GM19239 (cell line): ENCODE measurements at regions not wholly inside any gene's neighbourhood (a gene's known extent, or its start where the extent isn't known, plus 50 kb on each side); places are given as distances from the start of the nearest gene placed in this dataset.

Source experiments
- DNase-seq: peaks from one replicate; pipeline ENCODE4 v3.0.0; 2011; ENCODE audit warnings: low spot score; ENCODE audit not compliant: insufficient read length
- FAIRE-seq: peaks from 2 replicates; lab custom pipeline; 2011; peaks lifted over from hg19 to GRCh38; lab: Jason Lieb, UNC

DNA sequence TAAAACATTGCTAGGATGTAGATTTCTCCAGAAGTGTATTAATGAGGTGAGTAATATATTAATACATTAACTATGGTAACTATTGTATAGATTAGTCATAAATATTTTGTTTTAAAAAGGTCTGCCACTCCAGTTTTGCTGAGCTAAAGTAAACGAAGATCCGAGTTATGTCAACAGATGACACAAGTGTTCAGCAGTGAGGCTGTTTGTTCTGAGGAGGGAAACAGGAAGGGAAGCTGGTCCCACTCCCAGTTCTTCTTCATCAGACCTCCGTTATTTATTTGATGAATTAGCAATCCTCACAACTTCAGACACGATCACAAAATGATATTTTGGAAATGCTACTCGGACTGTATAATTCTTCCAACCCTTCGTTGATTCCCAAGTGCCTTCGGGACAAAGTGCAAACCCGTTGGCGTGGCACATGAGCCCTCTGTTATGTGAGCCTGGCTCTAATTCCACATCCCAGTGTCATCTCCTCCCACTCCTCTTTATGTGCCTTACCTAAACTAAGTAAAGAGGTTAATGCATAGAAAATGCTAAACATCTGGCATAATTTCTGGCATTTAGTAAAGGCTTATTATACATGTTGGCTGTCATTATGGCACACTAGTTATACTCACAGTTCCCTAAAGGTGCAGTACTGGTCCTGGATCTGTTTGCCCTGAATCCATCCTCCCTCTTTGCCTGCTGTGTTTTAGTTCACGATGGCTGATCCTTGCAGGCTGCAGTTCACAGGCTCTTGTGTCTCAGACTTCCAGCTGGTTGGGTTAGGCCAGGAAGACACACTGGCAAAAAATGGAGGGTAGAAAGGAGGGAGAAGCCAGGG lies 190.6 kb upstream of the LNX1 start:
- DNase-seq (no peak), FAIRE-seq (no peak)

GRCh38 chr4:53780736-53781400 lies 189.6 kb upstream of the LNX1 start:
- no peak for DNase-seq
- no peak for FAIRE-seq

GRCh38 chr4:53779025-53779424 lies 187.7 kb upstream of the LNX1 start:
- FAIRE-seq (no peak), DNase-seq (no peak)

GRCh38 chr4:53778155-53778554 lies 186.9 kb upstream of the LNX1 start:
- no peak for FAIRE-seq
- DNase-seq, result no peak

DNA sequence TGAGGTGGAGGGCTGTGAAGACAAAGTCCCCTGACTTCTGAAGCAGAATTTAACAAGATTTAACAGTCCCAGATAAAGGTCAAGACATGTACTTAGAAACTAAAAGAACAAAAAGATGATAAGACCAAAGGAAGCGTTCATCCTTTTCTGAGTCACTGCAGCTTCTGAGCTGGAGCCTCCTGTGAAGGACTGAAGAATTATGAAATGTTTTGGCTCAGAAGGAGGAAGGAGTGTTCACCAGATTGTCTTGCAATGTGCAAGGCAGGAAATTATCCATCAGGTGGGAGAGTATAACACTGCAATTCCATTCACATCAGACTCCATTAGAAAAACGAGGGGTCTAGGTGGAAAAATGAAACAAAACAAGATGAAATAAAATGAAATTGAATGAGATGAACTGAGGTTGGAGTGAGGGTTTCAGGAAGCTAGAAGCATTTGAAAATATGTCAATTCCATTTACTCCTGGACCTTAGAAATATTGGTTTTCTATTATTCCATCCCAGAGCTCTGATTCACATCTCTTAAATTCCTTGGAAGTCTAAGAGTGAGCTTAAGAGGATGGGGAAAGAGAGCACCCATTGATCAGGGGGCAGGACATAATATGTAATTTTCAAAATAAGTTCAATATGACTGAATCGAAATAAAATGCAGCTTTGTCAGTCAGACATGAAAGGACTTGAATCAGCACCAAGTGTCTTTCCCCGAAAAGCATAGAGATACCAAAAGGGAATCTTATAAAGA lies 186.1 kb upstream of the LNX1 start:
- DNase-seq (no peak), FAIRE-seq (no peak)

- DNase-seq (no peak), FAIRE-seq (no peak)
These were observed 184.9 kb upstream of the LNX1 start for GRCh38 chr4:53776141-53776540.

- DNase-seq (no peak), FAIRE-seq (no peak)
These were observed 184.1 kb upstream of the LNX1 start for GRCh38 chr4:53775381-53775780.

GRCh38 chr4:53771326-53771725 lies 180.0 kb upstream of the LNX1 start:
- no peak for FAIRE-seq
- DNase-seq, result no peak

DNA sequence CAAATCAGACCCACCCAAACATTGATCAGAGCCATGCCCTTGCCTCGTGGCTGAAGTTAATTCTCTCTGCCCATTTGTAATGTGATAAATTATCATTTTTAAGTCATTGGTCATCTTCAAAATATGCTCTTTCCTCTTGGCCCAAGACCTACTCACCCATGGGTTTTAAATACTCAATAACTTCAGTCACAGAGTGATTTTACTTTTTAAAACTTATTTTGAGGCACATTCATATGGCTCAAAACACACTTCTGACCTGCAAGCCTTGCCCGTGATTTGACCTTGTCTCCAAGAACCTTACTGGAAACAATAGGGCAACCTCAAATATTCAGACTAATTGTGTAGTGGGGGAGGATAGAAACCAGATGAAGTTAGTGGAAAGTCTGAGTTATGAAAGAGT lies 176.2 kb upstream of the LNX1 start:
- DNase-seq (no peak), FAIRE-seq (no peak)

DNA sequence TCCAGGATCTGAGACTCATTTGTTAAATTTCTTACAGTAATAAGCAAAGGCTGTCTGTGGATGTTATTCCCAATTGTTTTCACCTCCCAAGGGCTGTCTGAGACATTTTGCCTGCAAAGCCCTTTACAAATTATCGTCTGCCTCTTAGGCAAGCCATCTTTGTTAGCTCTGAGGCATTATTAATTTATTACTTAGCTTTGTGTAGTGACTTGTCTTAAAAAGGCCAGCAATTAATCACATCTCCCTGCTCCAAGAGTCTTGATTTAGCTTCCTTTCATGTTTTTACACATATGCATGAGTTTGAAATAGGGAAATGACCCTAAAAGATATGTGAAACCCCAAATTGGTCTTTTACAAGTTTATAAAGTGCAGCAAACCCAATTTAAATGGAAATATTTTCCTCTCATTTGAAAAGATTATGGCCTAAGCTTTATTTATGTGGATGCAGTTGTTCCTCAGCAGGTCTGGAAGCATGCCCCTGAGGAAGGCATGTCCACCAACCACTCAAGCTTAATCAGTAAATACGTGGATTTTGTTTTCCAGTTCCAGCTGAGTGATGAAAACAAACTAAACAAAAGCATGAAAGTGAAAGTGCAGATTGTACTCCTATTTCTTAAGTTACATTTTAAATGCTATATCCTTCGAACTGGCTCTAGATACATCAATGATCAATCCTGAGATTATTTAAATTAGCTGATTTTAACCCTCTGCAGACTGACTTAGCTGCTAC lies 173.6 kb upstream of the LNX1 start:
- no peak for DNase-seq
- no peak for FAIRE-seq

GRCh38 chr4:53763813-53764597 lies 172.7 kb upstream of the LNX1 start:
- FAIRE-seq, result no peak
- no peak for DNase-seq

DNA sequence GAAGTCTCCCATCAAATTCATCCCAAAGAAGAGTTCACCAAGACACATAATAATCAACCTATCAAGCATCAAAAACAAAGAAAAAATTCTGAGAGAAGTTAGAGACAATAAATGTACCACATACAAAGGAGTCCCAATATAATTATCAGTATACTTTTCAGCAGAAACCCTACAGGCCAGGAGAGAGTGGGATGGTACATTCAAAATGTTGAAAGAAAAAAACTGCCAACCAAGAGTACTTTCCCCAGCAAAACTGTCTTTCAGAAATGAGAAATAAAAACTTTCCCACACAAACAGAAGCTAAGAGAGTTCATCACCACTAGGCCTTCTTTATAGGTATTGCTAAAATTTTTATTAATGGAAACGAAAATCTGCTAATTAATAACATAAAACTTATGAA lies 164.4 kb upstream of the LNX1 start:
- peak; percentile 31 for FAIRE-seq
- no peak for DNase-seq

- no peak for FAIRE-seq
These were observed 160.8 kb upstream of the LNX1 start for GRCh38 chr4:53752124-53752523.

GRCh38 chr4:53748328-53748772 lies 157.1 kb upstream of the LNX1 start:
- FAIRE-seq (no peak), DNase-seq (peak; percentile 54)

More at GRCh38 chr4:53752124-53752523, 160.8 kb upstream of the LNX1 start:
- no peak for DNase-seq

DNA sequence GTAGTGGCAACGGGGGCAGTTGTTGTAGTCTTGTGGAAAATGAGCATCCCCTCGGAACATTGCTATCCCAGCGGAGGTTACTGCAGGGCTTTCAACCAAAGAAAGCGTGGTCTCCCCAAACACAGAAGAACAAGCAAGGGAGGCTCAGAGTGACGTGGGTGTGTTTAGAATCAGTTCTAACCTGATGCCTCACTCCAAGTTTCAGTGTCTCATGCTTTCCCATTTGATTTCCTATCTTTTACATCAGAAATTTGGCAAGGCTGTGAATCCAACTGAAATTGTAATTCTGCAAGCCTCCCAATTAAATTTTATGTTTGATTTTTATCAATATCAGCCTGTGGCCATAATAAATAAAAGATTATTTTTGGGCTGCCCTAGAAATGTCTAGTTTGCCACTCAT lies 156.1 kb upstream of the LNX1 start:
- DNase-seq, result no peak

GRCh38 chr4:53744446-53745160 lies 153.3 kb upstream of the LNX1 start:
- no peak for DNase-seq
- peak; percentile 83 for FAIRE-seq

More for the DNA sequence above, 156.1 kb upstream of the LNX1 start:
- peak; percentile 72 for FAIRE-seq

GRCh38 chr4:53734584-53735353 lies 143.5 kb upstream of the LNX1 start:
- FAIRE-seq (no peak), DNase-seq (no peak)

- no peak for FAIRE-seq
- no peak for DNase-seq
These were observed 142.9 kb upstream of the LNX1 start for GRCh38 chr4:53734182-53734581.
